GM04503 (cell line): ENCODE measurements at regions not wholly inside any gene's neighbourhood (a gene's known extent, or its start where the extent isn't known, plus 50 kb on each side); places are given as distances from the start of the nearest gene placed in this dataset.
"Not testable (repeated sequence)": the region's sequence is repeated elsewhere in the genome, so short reads cannot be mapped to it uniquely, and the experiment has no call there.

Source experiments
- DNase-seq: peaks from one replicate; pipeline ENCODE4 v3.0.0-alpha.2; 2012; ENCODE audit warnings: low read depth

GRCh38 chr1:209173796-209174195 is 409.7 kb upstream of the CAMK1G start:
- DNase-seq = not testable (repeated sequence)

- no peak for DNase-seq
Observed at GRCh38 chr1:209176866-209177430, 406.6 kb upstream of the CAMK1G start.

GRCh38 chr1:209183195-209183594 is 400.3 kb upstream of the CAMK1G start:
- DNase-seq = no peak

GRCh38 chr1:209187589-209187988 is 395.9 kb upstream of the CAMK1G start:
- no peak for DNase-seq

GRCh38 chr1:209190591-209191261 is 392.8 kb upstream of the CAMK1G start:
- DNase-seq = no peak

- no peak for DNase-seq
Observed at GRCh38 chr1:209191262-209191634, 392.3 kb upstream of the CAMK1G start.

GRCh38 chr1:209196140-209196539 is 387.4 kb upstream of the CAMK1G start:
- no peak for DNase-seq

- DNase-seq = no peak
Observed at GRCh38 chr1:209198961-209199750, 384.4 kb upstream of the CAMK1G start.

GRCh38 chr1:209199822-209200221 is 383.7 kb upstream of the CAMK1G start:
- DNase-seq = no peak

GRCh38 chr1:209202321-209202720 is 381.2 kb upstream of the CAMK1G start:
- not testable (repeated sequence) for DNase-seq

- DNase-seq = peak; percentile 8
Observed at GRCh38 chr1:209202830-209203532, 380.5 kb upstream of the CAMK1G start.

GRCh38 chr1:209203533-209203895 is 380.0 kb upstream of the CAMK1G start:
- DNase-seq = no peak

- no peak for DNase-seq
Observed at GRCh38 chr1:209205039-209205438, 378.5 kb upstream of the CAMK1G start.

GRCh38 chr1:209207126-209207700 is 376.3 kb upstream of the CAMK1G start:
- DNase-seq = no peak

GRCh38 chr1:209207701-209208286 is 375.7 kb upstream of the CAMK1G start:
- DNase-seq = peak; percentile 4

- no peak for DNase-seq
Observed at GRCh38 chr1:209208648-209209047, 374.9 kb upstream of the CAMK1G start.

GRCh38 chr1:209213989-209214388 is 369.5 kb upstream of the CAMK1G start:
- DNase-seq = no peak

- DNase-seq = no peak
Observed at GRCh38 chr1:209215826-209216225, 367.7 kb upstream of the CAMK1G start.

- DNase-seq = no peak
Observed at GRCh38 chr1:209218113-209218512, 365.4 kb upstream of the CAMK1G start.

GRCh38 chr1:209218981-209219380 is 364.5 kb upstream of the CAMK1G start:
- DNase-seq = no peak

- DNase-seq = no peak
Observed at GRCh38 chr1:209219791-209220524, 363.6 kb upstream of the CAMK1G start.
